ENCODE measurements at regions not wholly inside any gene's neighbourhood (a gene's known extent, or its start where the extent isn't known, plus 50 kb on each side); places are given as distances from the start of the nearest gene placed in this dataset.

DNA sequence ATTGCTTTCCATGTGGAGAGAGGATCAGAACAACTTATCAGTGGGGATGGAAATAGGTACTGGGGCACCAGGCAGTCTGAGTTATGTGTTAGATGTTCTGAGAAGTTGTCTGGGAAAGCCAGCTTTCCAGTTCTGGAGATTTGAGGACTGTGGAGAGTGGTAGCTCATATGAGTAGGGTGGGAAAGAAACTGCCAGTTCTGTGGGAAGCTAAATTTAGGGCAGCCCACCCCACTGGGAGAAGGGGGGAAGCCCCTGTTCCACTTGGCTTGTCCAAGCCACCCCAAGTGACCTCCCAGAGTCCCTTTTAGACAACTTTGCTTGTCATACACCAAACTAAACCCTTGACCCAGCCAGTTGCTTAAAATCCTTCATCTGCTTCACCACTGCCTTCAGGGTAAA is 189.5 kb downstream of the REEP3 start:
- Histone ChIP-seq H3F3A (ENCODE audit: insufficient read depth, low read length) (no peaks in the 10 kb centered on the region), H2AFZ (ENCODE audit: low read length) (no peak overlapping the region), H3K9me2 (replicated peaks; ENCODE audit: insufficient read depth, low read length) (no peaks in the 10 kb centered on the region), H3K36me3 (replicated peaks; ENCODE audit: insufficient read depth, low read length) (no peaks in the 10 kb centered on the region), H3K4me1 (ENCODE audit: low read length) (no peaks in the 10 kb centered on the region), H3K27me3 (replicated peaks; ENCODE audit: insufficient read depth, low read length) (no peaks in the 10 kb centered on the region), H4K20me1 (ENCODE audit: insufficient read depth, low read length) (no peaks in the 10 kb centered on the region), H3K4me3 (ENCODE audit: low read length) (no peak overlapping the region), H3K9me3 (replicated peaks; ENCODE audit: insufficient read depth, low read length) (no peaks in the 10 kb centered on the region), H3K9ac (ENCODE audit: low read length) (no peak overlapping the region), H3K27ac (ENCODE audit: low read length) (no peak overlapping the region), H3K79me2 (ENCODE audit: low read length) (no peaks in the 10 kb centered on the region), H3K4me2 (ENCODE audit: low read depth, low read length) (no peak overlapping the region)
- no peak for DNase-seq
- TF ChIP-seq EZH2 (optimal IDR thresholded peaks at IDR 0.05; ENCODE audit: low read depth, low read length) (no peak), EZH2phosphoT487 (IDR thresholded peaks at IDR 0.05; ENCODE audit: low read length) (no peak)
- TF ChIP-seq, protein P1, sequence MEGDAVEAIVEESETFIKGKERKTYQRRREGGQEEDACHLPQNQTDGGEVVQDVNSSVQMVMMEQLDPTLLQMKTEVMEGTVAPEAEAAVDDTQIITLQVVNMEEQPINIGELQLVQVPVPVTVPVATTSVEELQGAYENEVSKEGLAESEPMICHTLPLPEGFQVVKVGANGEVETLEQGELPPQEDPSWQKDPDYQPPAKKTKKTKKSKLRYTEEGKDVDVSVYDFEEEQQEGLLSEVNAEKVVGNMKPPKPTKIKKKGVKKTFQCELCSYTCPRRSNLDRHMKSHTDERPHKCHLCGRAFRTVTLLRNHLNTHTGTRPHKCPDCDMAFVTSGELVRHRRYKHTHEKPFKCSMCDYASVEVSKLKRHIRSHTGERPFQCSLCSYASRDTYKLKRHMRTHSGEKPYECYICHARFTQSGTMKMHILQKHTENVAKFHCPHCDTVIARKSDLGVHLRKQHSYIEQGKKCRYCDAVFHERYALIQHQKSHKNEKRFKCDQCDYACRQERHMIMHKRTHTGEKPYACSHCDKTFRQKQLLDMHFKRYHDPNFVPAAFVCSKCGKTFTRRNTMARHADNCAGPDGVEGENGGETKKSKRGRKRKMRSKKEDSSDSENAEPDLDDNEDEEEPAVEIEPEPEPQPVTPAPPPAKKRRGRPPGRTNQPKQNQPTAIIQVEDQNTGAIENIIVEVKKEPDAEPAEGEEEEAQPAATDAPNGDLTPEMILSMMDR (IDR thresholded peaks at IDR 0.05; ENCODE audit: low read length): no peak

DNA sequence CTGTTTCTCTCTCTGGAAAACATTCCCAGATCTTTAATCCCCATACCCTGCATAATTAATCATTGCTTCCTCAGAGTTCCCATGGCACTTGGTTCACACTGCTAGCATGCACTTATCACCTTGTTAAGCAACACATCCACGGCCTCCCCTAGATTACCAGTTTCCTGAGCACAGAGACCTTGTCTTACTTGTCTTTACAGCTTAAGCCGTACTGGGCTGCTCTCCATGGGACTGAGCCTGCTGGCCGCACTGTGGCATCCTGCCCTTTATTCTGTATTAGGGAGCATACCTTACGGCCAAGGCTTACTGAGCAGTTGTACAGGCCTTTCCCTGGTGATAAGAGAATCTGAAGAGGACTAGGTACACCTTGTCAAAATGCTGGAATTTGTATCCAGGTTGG is 190.2 kb downstream of the REEP3 start:
- Histone ChIP-seq H3K9me2 (replicated peaks; ENCODE audit: insufficient read depth, low read length) (no peaks in the 10 kb centered on the region), H3F3A (ENCODE audit: insufficient read depth, low read length) (no peaks in the 10 kb centered on the region), H3K4me3 (ENCODE audit: low read length) (no peak overlapping the region), H3K36me3 (replicated peaks; ENCODE audit: insufficient read depth, low read length) (no peaks in the 10 kb centered on the region), H2AFZ (ENCODE audit: low read length) (no peak overlapping the region), H3K27me3 (replicated peaks; ENCODE audit: insufficient read depth, low read length) (no peaks in the 10 kb centered on the region), H3K27ac (ENCODE audit: low read length) (no peak overlapping the region), H3K9ac (ENCODE audit: low read length) (no peak overlapping the region), H4K20me1 (ENCODE audit: insufficient read depth, low read length) (no peaks in the 10 kb centered on the region), H3K4me2 (ENCODE audit: low read depth, low read length) (no peak overlapping the region), H3K79me2 (ENCODE audit: low read length) (no peaks in the 10 kb centered on the region), H3K9me3 (replicated peaks; ENCODE audit: insufficient read depth, low read length) (no peaks in the 10 kb centered on the region), H3K4me1 (ENCODE audit: low read length) (no peaks in the 10 kb centered on the region)
- no peak for DNase-seq
- no peak for TF ChIP-seq EZH2phosphoT487 (IDR thresholded peaks at IDR 0.05; ENCODE audit: low read length)
- TF ChIP-seq, protein P1 (IDR thresholded peaks at IDR 0.05; ENCODE audit: low read length): no peak
- TF ChIP-seq EZH2 (optimal IDR thresholded peaks at IDR 0.05; ENCODE audit: low read depth, low read length): no peak

DNA sequence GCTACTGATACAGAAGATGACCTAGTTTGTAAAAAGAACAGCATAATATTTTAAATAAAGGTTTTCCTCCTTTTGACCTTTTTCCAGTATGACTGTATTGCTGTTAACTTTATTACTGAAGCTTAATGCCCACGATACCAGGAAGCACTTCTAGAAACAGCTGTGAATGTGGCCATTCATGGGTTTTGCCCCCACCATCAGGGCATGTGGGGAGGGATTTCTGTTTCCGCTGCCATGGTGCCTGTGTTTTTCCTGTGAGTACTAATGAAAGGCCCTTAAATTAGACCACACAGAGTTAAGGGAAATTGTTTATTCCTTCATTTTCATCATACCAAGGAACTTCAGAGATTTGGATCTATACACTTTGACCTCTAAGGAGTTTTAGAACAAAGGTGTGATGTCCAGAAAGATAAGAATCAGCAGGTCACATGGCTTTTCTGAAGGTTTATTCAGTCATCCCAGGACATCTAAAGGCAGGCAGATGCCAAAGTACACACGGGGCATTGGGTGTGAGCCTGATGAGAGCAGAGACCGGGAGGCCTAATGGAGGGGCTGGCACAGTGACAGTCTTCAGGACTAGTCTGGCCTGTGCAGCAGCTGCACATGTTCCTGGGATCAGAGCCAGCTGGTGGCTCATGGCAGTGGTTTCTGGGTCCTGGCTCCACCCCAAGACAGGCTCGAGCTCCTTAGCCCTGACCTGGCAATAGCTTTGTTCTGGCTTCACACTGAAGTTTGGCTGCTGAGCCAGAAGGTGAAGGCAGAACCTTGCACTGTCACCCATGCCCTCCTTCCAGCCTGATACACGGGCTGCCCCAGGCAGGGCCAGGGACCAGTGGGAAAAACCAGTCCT is 190.9 kb downstream of the REEP3 start:
- Histone ChIP-seq H3F3A (ENCODE audit: insufficient read depth, low read length) (no peaks in the 10 kb centered on the region), H3K4me3 (ENCODE audit: low read length) (no peak overlapping the region), H3K27me3 (replicated peaks; ENCODE audit: insufficient read depth, low read length) (no peaks in the 10 kb centered on the region), H3K79me2 (ENCODE audit: low read length) (no peaks in the 10 kb centered on the region), H3K36me3 (replicated peaks; ENCODE audit: insufficient read depth, low read length) (no peaks in the 10 kb centered on the region), H3K9ac (ENCODE audit: low read length) (no peak overlapping the region), H3K4me2 (ENCODE audit: low read depth, low read length) (no peak overlapping the region), H3K27ac (ENCODE audit: low read length) (no peak overlapping the region), H3K9me3 (replicated peaks; ENCODE audit: insufficient read depth, low read length) (no peaks in the 10 kb centered on the region), H4K20me1 (ENCODE audit: insufficient read depth, low read length) (no peaks in the 10 kb centered on the region), H2AFZ (ENCODE audit: low read length) (no peak overlapping the region), H3K9me2 (replicated peaks; ENCODE audit: insufficient read depth, low read length) (no peaks in the 10 kb centered on the region), H3K4me1 (ENCODE audit: low read length) (no peaks in the 10 kb centered on the region)
- TF ChIP-seq, protein P1 (IDR thresholded peaks at IDR 0.05; ENCODE audit: low read length): no peak
- no peak for TF ChIP-seq EZH2 (optimal IDR thresholded peaks at IDR 0.05; ENCODE audit: low read depth, low read length)
- TF ChIP-seq EZH2phosphoT487 (IDR thresholded peaks at IDR 0.05; ENCODE audit: low read length): no peak
- DNase-seq: no peak

Measured in MM.1S (cell line).